ENCODE measurements at regions not wholly inside any gene's neighbourhood (a gene's known extent, or its start where the extent isn't known, plus 50 kb on each side); places are given as distances from the start of the nearest gene placed in this dataset.

GRCh38 chr5:39980056-39980455, 555.3 kb upstream of the DAB2 start:
- peaks cover 0 to 2% of the 10 kb centered on the region in 2 experiments; a peak in 1 of 5 replicates for H3K9me3 Mint-ChIP-seq
- H3T11ph ChIP-seq (ENCODE audit: low read length) = no peak overlapping the region
- H3K9me3 ChIP-seq (ENCODE audit: control insufficient read depth, low read depth, low read length) = no peaks in the 10 kb centered on the region
- H4K8ac ChIP-seq (replicated peaks; ENCODE audit: insufficient read length, low read depth, low read length) = no peak overlapping the region
- no peak overlapping the region for H3K14ac ChIP-seq (ENCODE audit: insufficient read depth, low read length)
- H2AFZ ChIP-seq (ENCODE audit: low read length) = no peak overlapping the region
- no peak overlapping the region for H3K23ac ChIP-seq (ENCODE audit: insufficient read length, low read depth, low read length)
- no peak overlapping the region for H3K27ac Mint-ChIP-seq
- no CpG with 5 or more reads among the region's 1 CpG for WGBS (ENCODE audit: extremely low coverage, insufficient read length, low lambda C conversion rate)
- H4K20me1 ChIP-seq (ENCODE audit: control insufficient read depth, insufficient read depth, insufficient read length) = no peaks in the 10 kb centered on the region
- H3K79me1 ChIP-seq (ENCODE audit: insufficient read depth, low read depth, low read length, poor library complexity, severe bottlenecking) = no peaks in the 10 kb centered on the region
- no peak overlapping the region for H2BK20ac ChIP-seq (ENCODE audit: low read depth, low read length, poor library complexity, severe bottlenecking)
- H2BK120ac ChIP-seq (ENCODE audit: low read depth, low read length, poor library complexity, severe bottlenecking) = no peak overlapping the region
- no peak overlapping the region for H2BK12ac ChIP-seq (ENCODE audit: insufficient read length, low read depth, low read length)
- no peak overlapping the region for H3K4me2 ChIP-seq (ENCODE audit: insufficient read depth, insufficient read length, low read length)
- no peaks in the 10 kb centered on the region for H3K4me1 ChIP-seq (ENCODE audit: insufficient read depth, low read length)
- H2BK5ac ChIP-seq (ENCODE audit: insufficient read length, low read length) = no peak overlapping the region
- no peak overlapping the region for H2BK15ac ChIP-seq (ENCODE audit: low read depth, low read length)
- no peak overlapping the region for H4K5ac ChIP-seq (ENCODE audit: insufficient read length, low read depth, low read length)
- H3K9ac ChIP-seq (ENCODE audit: extremely low read depth, insufficient read length, low read length) = no peak overlapping the region
- H3K79me2 ChIP-seq (ENCODE audit: insufficient read depth, low read length) = no peaks in the 10 kb centered on the region
- H3K27me3 ChIP-seq (ENCODE audit: insufficient read depth, low read length) = no peaks in the 10 kb centered on the region
- H3K23me2 ChIP-seq (ENCODE audit: insufficient read length, low read depth, low read length, poor library complexity, severe bottlenecking) = no peaks in the 10 kb centered on the region
- no peak overlapping the region for H3K4ac ChIP-seq (ENCODE audit: low read depth, low read length)
- no peak overlapping the region for H3K27ac ChIP-seq (ENCODE audit: insufficient read length, low read depth, low read length)
- H2AK5ac ChIP-seq (ENCODE audit: insufficient read length, low read length) = no peak overlapping the region
- no peak overlapping the region for H3K56ac ChIP-seq (ENCODE audit: insufficient read length, low read depth, low read length)
- H3K36me3 Mint-ChIP-seq (ENCODE audit: insufficient read depth in 1 of 3, low read depth in 3 of 3) = no peaks in the 10 kb centered on the region; a peak in 1 of 7 replicates
- H4K91ac ChIP-seq (ENCODE audit: insufficient read length, low read depth, low read length) = no peak overlapping the region
- no peaks in the 10 kb centered on the region for H3K4me1 Mint-ChIP-seq
- TF ChIP-seq CTCF (conservative IDR thresholded peaks at IDR 0.05) = no peak
- H3K4me3 Mint-ChIP-seq = no peak overlapping the region
- H3K18ac ChIP-seq (ENCODE audit: insufficient read length, low read depth, low read length) = no peak overlapping the region
- H3K27me3 Mint-ChIP-seq (ENCODE audit: low read depth) = no peaks in the 10 kb centered on the region
- no peak for DNase-seq

All from H9 (cell line).